ENCODE measurements at regions not wholly inside any gene's neighbourhood (a gene's known extent, or its start where the extent isn't known, plus 50 kb on each side); places are given as distances from the start of the nearest gene placed in this dataset.

DNA sequence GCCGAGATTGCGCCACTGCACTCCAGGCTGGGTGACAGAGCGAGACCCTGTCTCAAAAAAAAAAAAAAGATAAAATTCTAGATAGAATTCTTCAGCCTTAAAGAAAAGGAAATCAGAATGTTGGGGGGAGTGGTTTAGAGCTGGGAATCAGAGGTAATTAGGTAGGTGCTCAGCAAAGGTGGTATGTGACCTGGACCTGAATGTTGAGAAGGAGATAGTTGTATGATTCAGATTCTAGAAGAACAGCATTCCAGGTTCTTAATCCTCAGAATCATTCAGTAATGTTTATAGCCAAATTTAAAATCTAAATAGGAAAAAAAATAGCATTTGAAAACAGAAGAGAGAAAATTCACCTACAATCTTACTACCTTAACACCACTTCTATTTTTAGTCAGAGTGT, 71.3 kb upstream of the UBE2E1 start:
- Histone ChIP-seq H3F3A (ENCODE audit: insufficient read depth, low read length, poor library complexity, severe bottlenecking) (no peaks in the 10 kb centered on the region), H3K79me2 (replicated peaks; ENCODE audit: insufficient read depth, low read length) (no peaks in the 10 kb centered on the region), H3K36me3 (ENCODE audit: insufficient read depth, low read length) (no peaks in the 10 kb centered on the region), H2AFZ (ENCODE audit: low read depth, low read length) (no peak overlapping the region), H3K4me3 (ENCODE audit: low read length) (no peak overlapping the region), H3K9me3 (ENCODE audit: low read length) (no peaks in the 10 kb centered on the region), H3K27me3 (ENCODE audit: insufficient read depth, low read depth, low read length) (no peaks in the 10 kb centered on the region), H3K9ac (ENCODE audit: low read length) (no peak overlapping the region), H3K27ac (ENCODE audit: low read length) (no peak overlapping the region), H3K9me2 (ENCODE audit: insufficient read depth, low read length) (no peaks in the 10 kb centered on the region), H4K20me1 (ENCODE audit: insufficient read depth) (no peaks in the 10 kb centered on the region), H3K4me2 (ENCODE audit: low read length) (no peak overlapping the region)
- TF ChIP-seq TAF1 (IDR thresholded peaks at IDR 0.05; ENCODE audit: low read depth) (no peak), MXI1 (conservative IDR thresholded peaks at IDR 0.05; ENCODE audit: poor library complexity, severe bottlenecking) (no peak)

DNA sequence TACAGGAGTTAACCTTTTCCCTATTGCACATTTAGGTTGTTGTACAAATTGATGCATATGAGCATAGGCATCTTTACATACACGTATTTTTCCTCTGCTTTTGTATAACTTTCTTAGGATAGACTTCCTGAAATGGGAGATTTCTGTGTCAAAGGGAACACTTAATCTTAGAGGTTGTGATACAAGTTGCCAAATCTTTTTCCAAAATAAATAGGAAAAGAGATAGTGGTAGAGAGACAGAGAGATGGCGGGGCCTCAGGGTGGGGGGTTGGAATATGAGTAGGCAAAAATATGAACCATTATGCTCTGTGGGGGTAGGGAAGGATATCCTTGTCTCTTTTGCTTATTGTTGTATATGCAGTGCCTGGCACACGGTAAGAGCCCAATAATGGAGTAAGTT, 70.7 kb upstream of the UBE2E1 start:
- Histone ChIP-seq H3K9ac (ENCODE audit: low read length) (no peak overlapping the region), H3K4me2 (ENCODE audit: low read length) (no peak overlapping the region), H3K27ac (ENCODE audit: low read length) (no peak overlapping the region), H3K27me3 (ENCODE audit: insufficient read depth, low read depth, low read length) (no peaks in the 10 kb centered on the region), H4K20me1 (ENCODE audit: insufficient read depth) (no peaks in the 10 kb centered on the region), H2AFZ (ENCODE audit: low read depth, low read length) (no peak overlapping the region), H3K36me3 (ENCODE audit: insufficient read depth, low read length) (no peaks in the 10 kb centered on the region), H3K9me3 (ENCODE audit: low read length) (no peaks in the 10 kb centered on the region), H3F3A (ENCODE audit: insufficient read depth, low read length, poor library complexity, severe bottlenecking) (no peaks in the 10 kb centered on the region), H3K9me2 (ENCODE audit: insufficient read depth, low read length) (no peaks in the 10 kb centered on the region), H3K79me2 (replicated peaks; ENCODE audit: insufficient read depth, low read length) (no peaks in the 10 kb centered on the region), H3K4me3 (ENCODE audit: low read length) (no peak overlapping the region)
- TF ChIP-seq EZH2 (IDR thresholded peaks at IDR 0.05; ENCODE audit: borderline replicate concordance, insufficient read depth, low read length, poor library complexity, severe bottlenecking) (no peak), POLR2AphosphoS5 (IDR thresholded peaks at IDR 0.05) (no peak), RAD21 (conservative IDR thresholded peaks at IDR 0.05) (no peak), SMC3 (conservative IDR thresholded peaks at IDR 0.05; ENCODE audit: poor library complexity) (no peak), TAF1 (IDR thresholded peaks at IDR 0.05; ENCODE audit: low read depth) (no peak), EP300 (conservative IDR thresholded peaks at IDR 0.05; ENCODE audit: poor library complexity, severe bottlenecking) (no peak)
- TF ChIP-seq, protein P1, sequence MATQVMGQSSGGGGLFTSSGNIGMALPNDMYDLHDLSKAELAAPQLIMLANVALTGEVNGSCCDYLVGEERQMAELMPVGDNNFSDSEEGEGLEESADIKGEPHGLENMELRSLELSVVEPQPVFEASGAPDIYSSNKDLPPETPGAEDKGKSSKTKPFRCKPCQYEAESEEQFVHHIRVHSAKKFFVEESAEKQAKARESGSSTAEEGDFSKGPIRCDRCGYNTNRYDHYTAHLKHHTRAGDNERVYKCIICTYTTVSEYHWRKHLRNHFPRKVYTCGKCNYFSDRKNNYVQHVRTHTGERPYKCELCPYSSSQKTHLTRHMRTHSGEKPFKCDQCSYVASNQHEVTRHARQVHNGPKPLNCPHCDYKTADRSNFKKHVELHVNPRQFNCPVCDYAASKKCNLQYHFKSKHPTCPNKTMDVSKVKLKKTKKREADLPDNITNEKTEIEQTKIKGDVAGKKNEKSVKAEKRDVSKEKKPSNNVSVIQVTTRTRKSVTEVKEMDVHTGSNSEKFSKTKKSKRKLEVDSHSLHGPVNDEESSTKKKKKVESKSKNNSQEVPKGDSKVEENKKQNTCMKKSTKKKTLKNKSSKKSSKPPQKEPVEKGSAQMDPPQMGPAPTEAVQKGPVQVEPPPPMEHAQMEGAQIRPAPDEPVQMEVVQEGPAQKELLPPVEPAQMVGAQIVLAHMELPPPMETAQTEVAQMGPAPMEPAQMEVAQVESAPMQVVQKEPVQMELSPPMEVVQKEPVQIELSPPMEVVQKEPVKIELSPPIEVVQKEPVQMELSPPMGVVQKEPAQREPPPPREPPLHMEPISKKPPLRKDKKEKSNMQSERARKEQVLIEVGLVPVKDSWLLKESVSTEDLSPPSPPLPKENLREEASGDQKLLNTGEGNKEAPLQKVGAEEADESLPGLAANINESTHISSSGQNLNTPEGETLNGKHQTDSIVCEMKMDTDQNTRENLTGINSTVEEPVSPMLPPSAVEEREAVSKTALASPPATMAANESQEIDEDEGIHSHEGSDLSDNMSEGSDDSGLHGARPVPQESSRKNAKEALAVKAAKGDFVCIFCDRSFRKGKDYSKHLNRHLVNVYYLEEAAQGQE (IDR thresholded peaks at IDR 0.05; ENCODE audit: borderline replicate concordance): no peak
- TF ChIP-seq, protein P2, sequence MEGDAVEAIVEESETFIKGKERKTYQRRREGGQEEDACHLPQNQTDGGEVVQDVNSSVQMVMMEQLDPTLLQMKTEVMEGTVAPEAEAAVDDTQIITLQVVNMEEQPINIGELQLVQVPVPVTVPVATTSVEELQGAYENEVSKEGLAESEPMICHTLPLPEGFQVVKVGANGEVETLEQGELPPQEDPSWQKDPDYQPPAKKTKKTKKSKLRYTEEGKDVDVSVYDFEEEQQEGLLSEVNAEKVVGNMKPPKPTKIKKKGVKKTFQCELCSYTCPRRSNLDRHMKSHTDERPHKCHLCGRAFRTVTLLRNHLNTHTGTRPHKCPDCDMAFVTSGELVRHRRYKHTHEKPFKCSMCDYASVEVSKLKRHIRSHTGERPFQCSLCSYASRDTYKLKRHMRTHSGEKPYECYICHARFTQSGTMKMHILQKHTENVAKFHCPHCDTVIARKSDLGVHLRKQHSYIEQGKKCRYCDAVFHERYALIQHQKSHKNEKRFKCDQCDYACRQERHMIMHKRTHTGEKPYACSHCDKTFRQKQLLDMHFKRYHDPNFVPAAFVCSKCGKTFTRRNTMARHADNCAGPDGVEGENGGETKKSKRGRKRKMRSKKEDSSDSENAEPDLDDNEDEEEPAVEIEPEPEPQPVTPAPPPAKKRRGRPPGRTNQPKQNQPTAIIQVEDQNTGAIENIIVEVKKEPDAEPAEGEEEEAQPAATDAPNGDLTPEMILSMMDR (IDR thresholded peaks at IDR 0.05; ENCODE audit: poor library complexity, severe bottlenecking): no peak

Data from neural cell (in vitro differentiated cells).